Midbrain (tissue), 1 donor: ENCODE measurements at regions not wholly inside any gene's neighbourhood (a gene's known extent, or its start where the extent isn't known, plus 50 kb on each side); places are given as distances from the start of the nearest gene placed in this dataset.
"Not testable (repeated sequence)": the region's sequence is repeated elsewhere in the genome, so short reads cannot be mapped to it uniquely, and the experiment has no call there.

Experiments
- DNase-seq: peaks from one replicate; lab custom pipeline; 2025; lab: John Stamatoyannopoulos, UW

- DNase-seq = no peak
Observed at GRCh38 chr2:2742726-2743125, 411.7 kb upstream of the MYT1L start.

DNA sequence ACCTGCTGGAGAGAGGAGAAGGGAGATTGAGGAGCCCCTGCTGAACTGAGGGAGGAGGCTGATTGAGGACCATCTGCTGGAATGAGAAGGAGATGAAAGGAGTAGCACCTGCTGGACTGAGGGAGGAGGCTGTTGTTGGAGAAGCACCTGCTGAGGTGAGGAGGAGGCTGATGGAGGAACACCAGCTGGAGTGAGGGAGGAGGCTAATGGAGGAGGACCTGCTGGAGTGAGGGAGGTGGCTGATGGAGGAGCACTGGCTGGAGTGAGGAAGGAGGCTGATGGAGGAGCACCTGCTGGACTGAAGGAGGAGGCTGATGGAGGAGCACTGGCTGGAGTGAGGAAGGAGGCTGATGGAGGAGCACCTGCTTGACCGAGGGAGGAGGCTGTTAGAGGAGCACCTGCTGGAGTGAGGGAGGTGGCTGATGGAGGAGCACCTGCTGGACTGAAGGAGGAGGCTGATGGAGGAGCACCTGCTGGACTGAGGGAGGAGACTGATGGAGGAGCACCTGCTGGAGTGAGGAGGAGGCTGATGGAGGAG lies 409.2 kb upstream of the MYT1L start:
- DNase-seq = no peak

DNA sequence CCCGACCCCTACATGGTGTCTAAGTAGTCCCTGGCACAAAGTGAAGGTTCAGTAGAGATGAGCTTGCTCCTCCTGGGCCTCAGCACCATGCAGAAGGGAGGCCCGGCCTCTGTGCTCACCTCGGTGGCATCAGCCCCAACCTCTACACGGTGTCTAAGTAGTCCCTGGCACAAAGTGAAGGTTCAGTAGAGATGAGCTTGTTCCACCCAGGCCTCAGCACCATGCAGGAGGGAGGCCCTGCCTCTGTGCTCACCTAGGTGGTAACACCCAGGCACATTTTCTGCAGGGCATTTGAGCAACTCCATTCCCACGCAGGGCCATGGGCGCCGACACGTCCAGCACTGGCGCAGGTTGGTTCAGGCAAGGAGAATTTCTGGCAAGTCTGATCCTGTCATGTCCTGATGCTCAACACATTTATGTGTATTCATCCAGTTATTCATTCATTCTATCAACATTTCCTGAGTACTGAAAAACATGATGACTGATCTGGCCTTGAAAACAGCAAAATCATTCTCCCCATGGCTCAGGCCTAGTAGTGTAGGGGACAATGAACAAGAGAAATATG lies 408.2 kb upstream of the MYT1L start:
- no peak for DNase-seq

DNA sequence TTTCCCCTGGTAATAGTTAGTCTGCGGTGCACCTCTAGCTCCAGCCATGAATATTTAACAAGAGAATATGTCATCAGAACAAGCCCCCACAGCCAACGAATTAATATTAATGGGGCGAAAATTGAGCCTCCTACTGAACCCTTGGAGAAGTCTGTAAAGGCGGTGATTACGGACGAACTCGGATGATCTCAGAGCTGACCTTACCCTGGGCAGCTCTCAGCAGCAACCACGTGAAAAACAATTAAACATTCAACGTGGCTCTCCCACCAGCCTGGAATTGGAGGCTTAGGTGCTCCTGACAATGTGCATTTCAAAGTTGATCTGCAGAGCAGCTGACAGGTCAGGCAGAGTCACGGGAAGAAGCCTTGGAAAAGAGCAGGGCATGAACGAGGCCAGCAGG lies 407.6 kb upstream of the MYT1L start:
- no peak for DNase-seq

DNA sequence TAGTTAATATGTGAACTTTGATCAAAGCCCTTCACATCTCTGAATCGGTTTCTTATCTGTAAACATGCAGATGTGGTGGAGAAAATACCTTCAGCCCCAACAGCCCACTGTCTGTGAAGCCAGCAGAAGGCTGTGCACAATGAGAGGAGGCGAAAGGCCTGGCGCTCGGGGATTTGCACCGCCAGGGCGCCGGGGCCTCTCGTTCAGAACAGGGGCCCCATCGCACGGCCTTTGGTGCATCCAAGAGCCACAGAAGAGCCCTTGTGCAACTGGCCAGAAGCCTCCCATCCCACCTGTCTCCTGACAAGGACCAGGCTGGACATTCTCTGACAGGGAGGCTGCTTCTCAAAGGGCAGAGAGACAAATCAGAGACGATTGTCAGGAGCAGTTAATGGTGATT lies 407.2 kb upstream of the MYT1L start:
- DNase-seq = no peak

GRCh38 chr2:2735041-2735440 lies 404.0 kb upstream of the MYT1L start:
- no peak for DNase-seq

DNA sequence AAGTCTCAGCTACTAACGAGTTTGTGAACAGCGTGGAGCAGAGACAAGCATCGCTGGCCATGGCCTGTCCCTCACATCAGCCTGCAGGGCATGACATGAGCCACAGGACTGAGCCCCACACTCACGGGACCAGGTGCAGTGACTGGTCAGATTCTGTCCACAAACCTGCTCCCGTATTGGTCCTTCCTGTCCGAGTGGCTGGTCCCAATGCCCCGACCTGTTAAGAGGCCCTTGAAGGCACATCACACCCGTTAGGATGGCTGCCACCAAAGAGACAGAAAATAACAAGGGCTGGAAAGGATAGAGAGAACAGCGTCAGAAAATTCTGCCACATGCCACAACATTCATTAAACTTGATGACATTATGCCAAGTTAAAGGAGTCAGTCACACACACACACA lies 403.2 kb upstream of the MYT1L start:
- DNase-seq = no peak

GRCh38 chr2:2733818-2734217 lies 402.7 kb upstream of the MYT1L start:
- DNase-seq = no peak

DNA sequence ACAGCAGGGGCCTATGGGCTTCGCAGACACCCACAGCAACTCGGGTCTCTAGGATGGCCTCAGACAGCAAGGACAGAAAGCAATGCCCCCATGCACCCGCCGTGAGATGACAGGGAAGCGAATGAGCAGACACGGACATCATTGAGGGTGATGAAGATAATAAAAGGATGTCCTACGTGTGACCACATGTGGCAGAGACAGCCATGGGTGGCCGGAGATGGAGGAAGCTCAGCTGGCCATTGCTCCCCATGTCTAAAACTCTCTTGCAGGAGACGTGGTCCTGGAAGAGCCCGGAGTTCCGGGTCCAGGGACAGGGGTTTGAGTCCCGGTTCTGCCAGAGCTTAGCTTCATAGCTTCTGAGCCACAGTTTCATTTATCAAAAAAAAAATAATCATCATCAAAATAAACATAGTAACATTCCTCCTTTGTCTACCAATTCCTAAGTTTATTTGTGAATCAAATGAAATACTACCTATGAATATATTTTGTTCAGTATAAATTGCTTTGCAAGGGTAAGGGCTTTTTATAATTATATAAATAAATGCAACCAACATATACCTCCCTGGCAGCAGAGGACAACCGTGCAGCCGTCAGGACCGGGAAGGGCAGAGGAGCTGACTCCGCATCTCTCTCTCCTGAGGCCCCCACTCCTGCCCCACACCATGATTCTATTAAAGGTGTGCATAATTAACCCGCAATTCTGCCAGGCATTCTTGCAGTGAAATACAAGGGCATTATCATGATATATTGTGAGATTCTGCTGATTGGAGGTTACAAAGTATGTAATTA lies 401.4 kb upstream of the MYT1L start:
- DNase-seq = no peak

- DNase-seq = no peak
Observed at GRCh38 chr2:2731816-2732284, 400.8 kb upstream of the MYT1L start.

DNA sequence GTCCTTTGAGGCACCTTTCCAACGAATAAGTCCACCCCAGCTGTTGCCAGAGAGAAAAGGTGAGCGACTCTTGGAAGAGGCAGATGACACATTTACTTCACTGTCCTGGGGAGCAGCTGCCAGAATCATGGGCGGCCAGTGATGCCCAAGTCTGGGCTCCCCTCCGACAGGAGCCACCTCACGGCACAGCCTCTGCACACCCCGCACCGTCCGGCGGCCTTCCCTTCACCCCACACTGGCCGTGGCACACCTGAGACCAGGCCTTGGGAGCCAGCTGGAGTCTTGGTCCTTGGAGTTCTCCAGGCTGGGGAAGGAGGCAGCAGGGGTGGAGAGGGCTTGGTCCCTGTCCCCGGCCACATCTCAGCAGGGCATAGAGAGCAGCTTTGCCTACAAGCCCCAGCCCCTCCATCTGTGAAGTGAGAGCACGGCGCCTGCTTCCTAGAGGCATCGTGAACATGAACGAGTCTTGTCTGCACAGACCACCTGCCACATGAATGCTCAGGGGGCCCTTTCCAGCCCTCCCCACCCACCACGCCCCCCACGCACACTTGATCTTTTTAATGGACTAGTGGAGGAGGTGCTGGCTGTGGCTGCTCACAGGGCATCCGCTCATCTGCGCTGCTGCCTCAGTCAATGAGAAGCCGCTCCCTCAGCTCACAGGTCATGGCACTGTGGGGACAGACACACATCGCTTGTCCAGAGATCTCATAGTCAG lies 400.2 kb upstream of the MYT1L start:
- no peak for DNase-seq

DNA sequence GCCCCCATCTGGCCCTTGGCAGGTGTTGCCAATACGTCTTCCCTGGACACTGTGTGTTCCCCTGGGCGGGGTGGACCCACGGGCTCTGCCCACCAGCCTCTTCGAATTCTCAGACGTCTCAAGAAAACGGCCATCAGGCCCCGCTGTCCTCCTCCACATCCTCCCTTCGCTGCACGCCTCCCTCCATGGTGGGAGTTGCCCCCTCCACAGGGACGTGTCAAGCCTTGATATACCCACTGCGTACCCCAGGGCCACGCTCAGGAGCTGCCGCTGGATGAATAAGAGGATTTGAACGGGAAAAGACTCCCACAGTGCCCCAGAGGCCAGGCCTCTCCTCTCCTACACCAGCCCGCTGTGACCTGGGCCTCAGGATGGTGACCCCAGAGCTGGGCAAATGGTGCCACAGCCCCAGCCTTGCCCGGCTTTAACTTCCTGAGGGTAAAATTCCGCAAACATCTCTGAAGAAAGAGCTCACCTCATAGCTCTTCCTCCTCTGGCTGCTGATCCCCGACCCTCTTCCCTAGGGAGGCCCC lies 399.3 kb upstream of the MYT1L start:
- no peak for DNase-seq

DNA sequence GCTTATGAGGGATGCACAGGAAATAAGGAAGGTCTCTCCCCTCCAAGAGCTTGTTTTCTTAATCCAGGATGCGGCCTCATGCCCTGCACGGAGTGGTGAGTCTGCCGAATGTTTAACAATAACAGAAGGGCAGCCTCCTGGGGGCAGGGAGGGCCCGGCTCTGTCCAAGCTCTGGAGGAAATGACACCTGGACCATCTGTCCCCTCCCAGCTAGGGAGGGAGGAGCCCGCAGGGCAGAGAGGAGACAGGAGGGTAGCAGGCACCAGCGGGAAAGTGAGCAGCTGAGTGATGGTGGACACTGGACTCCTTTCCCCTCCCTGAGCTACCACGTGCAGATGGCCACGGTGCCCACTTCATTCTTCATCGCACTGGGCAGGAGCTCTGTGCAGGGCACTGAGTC lies 398.2 kb upstream of the MYT1L start:
- no peak for DNase-seq

GRCh38 chr2:2728635-2729034 lies 397.6 kb upstream of the MYT1L start:
- no peak for DNase-seq

DNA sequence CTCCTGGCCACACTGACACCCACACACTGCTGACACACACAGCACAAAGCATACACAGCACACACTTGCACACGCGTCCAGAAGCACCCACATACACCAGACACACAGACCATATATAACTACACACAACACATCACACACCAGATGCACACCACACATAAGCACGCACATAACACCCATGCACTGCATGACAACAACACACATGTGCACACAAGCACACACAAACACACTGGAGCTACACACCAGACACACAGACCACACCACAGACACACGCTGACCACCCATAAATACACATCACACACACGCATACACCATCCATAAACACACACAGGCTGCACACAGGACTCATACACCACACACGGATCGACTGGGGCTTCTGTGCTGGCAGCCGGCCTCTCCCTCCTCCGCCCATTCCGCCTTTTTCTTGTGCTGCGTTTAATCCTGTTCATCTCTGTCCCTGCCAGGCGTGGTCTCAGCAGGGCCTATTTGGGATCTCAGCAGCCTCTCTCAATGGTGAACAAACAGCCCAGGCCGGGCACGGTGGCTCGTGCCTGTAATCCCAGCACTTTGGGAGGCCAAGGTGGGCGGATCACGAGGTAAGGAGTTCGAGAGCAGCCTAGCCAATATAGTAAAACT lies 396.9 kb upstream of the MYT1L start:
- DNase-seq = no peak

GRCh38 chr2:2726163-2726562 lies 395.1 kb upstream of the MYT1L start:
- DNase-seq = no peak

- DNase-seq = no peak
Observed at GRCh38 chr2:2723064-2723463, 392.0 kb upstream of the MYT1L start.

GRCh38 chr2:2721296-2721835 lies 390.3 kb upstream of the MYT1L start:
- DNase-seq = no peak

- DNase-seq = not testable (repeated sequence)
Observed at GRCh38 chr2:2720806-2721205, 389.7 kb upstream of the MYT1L start.

DNA sequence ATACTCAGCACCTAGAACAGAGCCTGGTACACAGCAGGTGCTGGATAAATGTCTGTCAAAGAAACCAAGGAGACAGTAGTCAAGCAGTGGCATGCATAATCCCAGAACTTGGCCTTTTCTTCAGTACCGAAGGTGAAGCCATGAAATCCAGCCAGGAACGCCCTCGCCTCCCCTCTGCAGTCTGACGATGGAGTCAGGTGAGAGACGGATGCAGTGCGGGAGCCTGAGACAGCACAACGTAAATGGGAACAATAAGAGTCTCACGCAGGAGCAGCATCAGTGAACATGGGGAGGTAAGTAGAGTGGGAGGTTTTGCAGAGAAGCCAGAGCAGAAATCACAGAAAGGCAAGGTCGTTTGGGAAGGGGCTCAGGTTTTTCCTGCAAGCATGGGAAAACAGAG lies 389.3 kb upstream of the MYT1L start:
- DNase-seq = no peak

DNA sequence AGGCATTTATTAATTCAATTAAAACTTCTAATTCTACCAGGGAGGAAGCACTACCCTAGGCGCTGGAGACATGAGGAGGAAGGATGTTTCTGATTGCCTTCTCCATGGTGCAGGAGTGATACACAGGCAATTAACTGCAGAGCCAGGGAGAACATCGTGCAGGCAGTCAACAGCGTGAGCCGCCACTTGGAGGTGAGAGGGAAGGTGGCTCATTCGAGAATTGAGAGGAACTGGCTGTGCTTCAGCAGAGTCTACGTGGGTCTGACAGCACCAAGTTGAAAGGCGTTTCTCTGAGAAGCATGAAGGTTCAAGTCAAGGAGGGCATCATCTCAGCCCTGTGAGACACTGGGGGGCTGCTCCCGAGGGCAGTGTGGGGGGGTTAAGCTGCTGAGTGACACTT lies 388.7 kb upstream of the MYT1L start:
- DNase-seq = no peak

GRCh38 chr2:2719015-2719414 lies 387.9 kb upstream of the MYT1L start:
- no peak for DNase-seq
